ENCODE measurements at regions not wholly inside any gene's neighbourhood (a gene's known extent, or its start where the extent isn't known, plus 50 kb on each side); places are given as distances from the start of the nearest gene placed in this dataset.

GRCh38 chr13:104553896-104554295, 1487.7 kb upstream of the SLC10A2 start:
- TF ChIP-seq CHD1 (IDR thresholded peaks at IDR 0.05; ENCODE audit: low read depth, low read length): no peak
- in situ Hi-C loops (cut with MboI; ENCODE audit: low sequenced_read_pairs): loop anchor here (25.0 kb wide), 1 partner anchor 667 kb away; no protein-coding TSS in a partner anchor
- no peak overlapping the region for H4K91ac ChIP-seq (ENCODE audit: insufficient read depth, low read depth, low read length)
- no peaks in the 10 kb centered on the region for H3K79me1 ChIP-seq (ENCODE audit: low read depth in 1 of 2, low read length in 2 of 2)
- intact Hi-C loops (cut with micrococcal nuclease): no loop called here
- CTCF ChIA-PET: no interaction called here
- H3K4ac ChIP-seq (ENCODE audit: low read depth, low read length): no peak overlapping the region
- H2AK5ac ChIP-seq (ENCODE audit: low read depth, low read length): no peak overlapping the region
- no peak overlapping the region for H3K14ac ChIP-seq (replicated peaks; ENCODE audit: low read depth, low read length)
- no peak for ATAC-seq (ENCODE audit: low read depth)
- no peaks in the 10 kb centered on the region for H3K9me3 ChIP-seq (ENCODE audit: control insufficient read depth, insufficient read depth, low read length)
- WGBS, 2 experiments (ENCODE audit: extremely low coverage in 2 of 2, insufficient read length in 1 of 2): no CpG with 5 or more reads among the region's 1 CpG
- no peak overlapping the region for H3K4me3 ChIP-seq (ENCODE audit: insufficient read depth, low read depth, low read length)
- no peak overlapping the region for H3K18ac ChIP-seq (ENCODE audit: low read depth, low read length)
- H4K8ac ChIP-seq (ENCODE audit: low read depth in 2 of 2, low read length in 2 of 2): no peak overlapping the region
- no peak overlapping the region for H2BK15ac ChIP-seq (ENCODE audit: low read depth, low read length)
- H4K5ac ChIP-seq (ENCODE audit: low read depth, low read length): no peak overlapping the region
- H2AFZ ChIP-seq (replicated peaks; ENCODE audit: low read length, poor library complexity): no peak overlapping the region
- no peaks in the 10 kb centered on the region for H3K9me1 ChIP-seq (ENCODE audit: insufficient read depth, low read length)
- no peak overlapping the region for H3K23ac ChIP-seq (ENCODE audit: low read depth, low read length)
- POLR2A ChIA-PET (ENCODE audit: unreplicated experiment): no interaction called here
- no peak overlapping the region for H2AK9ac ChIP-seq (replicated peaks; ENCODE audit: low read depth, low read length, poor library complexity)
- H3K56ac ChIP-seq (ENCODE audit: extremely low read depth, insufficient read depth, low read length): no peak overlapping the region
- H3K36me3 ChIP-seq (ENCODE audit: control insufficient read depth, insufficient read depth, low read length): no peaks in the 10 kb centered on the region
- no peaks in the 10 kb centered on the region for H3K4me1 ChIP-seq (ENCODE audit: control insufficient read depth, insufficient read depth, low read length)
- no peak for DNase-seq
- H3K27ac ChIP-seq (ENCODE audit: insufficient read depth, low read length): no peak overlapping the region
- no peak overlapping the region for H2BK5ac ChIP-seq (ENCODE audit: low read depth, low read length, poor library complexity, severe bottlenecking)
- no TSS peak for BruUV-seq (replicated peaks)
- no peak overlapping the region for H2BK120ac ChIP-seq (ENCODE audit: low read depth, low read length)
- H3K27me3 ChIP-seq (ENCODE audit: control insufficient read depth, insufficient read depth, low read length): no peaks in the 10 kb centered on the region
- dilution Hi-C loops (cut with HindIII; ENCODE audit: low sequenced_read_pairs, unreplicated experiment): no loop called here
- no peak overlapping the region for H2BK20ac ChIP-seq (ENCODE audit: low read depth, low read length)
- H3K9ac ChIP-seq (ENCODE audit: low read depth, low read length): no peak overlapping the region
- no peaks in the 10 kb centered on the region for H4K20me1 ChIP-seq (ENCODE audit: insufficient read depth, low read length)
- H3K4me2 ChIP-seq (ENCODE audit: low read depth, low read length): no peak overlapping the region

Measured in IMR-90 (cell line).